ENCODE measurements at regions not wholly inside any gene's neighbourhood (a gene's known extent, or its start where the extent isn't known, plus 50 kb on each side); places are given as distances from the start of the nearest gene placed in this dataset.

- Histone ChIP-seq H3K4me1 (ENCODE audit: insufficient read depth, insufficient read length) (no peaks in the 10 kb centered on the region), H3K9ac (ENCODE audit: insufficient read length, low read depth) (no peak overlapping the region), H3K36me3 (ENCODE audit: insufficient read depth, insufficient read length, low read length) (no peaks in the 10 kb centered on the region), H3K27me3 (ENCODE audit: insufficient read depth, insufficient read length) (no peaks in the 10 kb centered on the region), H3K4me3 (ENCODE audit: insufficient read length, low read depth) (no peak overlapping the region), H3K9me3 (ENCODE audit: insufficient read depth, low read length) (no peaks in the 10 kb centered on the region)
- no peak for TF ChIP-seq ZNF274 (IDR thresholded peaks at IDR 0.05; ENCODE audit: low read depth, low read length)
- no peak for TF ChIP-seq SUZ12 (IDR thresholded peaks at IDR 0.05; ENCODE audit: extremely low read depth, insufficient read depth, insufficient read length)
- no peak for TF ChIP-seq YY1 (IDR thresholded peaks at IDR 0.05; ENCODE audit: insufficient read depth, insufficient read length)
- DNase-seq (ENCODE audit: low read depth, low spot score): no peak
Observed at GRCh38 chr4:187063251-187063650, 339.6 kb upstream of the FAT1 start.

GRCh38 chr4:187064033-187064432, 340.4 kb upstream of the FAT1 start:
- Histone ChIP-seq H3K4me3 (ENCODE audit: insufficient read length, low read depth) (no peak overlapping the region), H3K36me3 (ENCODE audit: insufficient read depth, insufficient read length, low read length) (no peaks in the 10 kb centered on the region), H3K27me3 (ENCODE audit: insufficient read depth, insufficient read length) (no peaks in the 10 kb centered on the region), H3K9ac (ENCODE audit: insufficient read length, low read depth) (no peak overlapping the region), H3K9me3 (ENCODE audit: insufficient read depth, low read length) (no peaks in the 10 kb centered on the region), H3K4me1 (ENCODE audit: insufficient read depth, insufficient read length) (no peaks in the 10 kb centered on the region)
- TF ChIP-seq ZNF274 (IDR thresholded peaks at IDR 0.05; ENCODE audit: low read depth, low read length) (no peak), YY1 (IDR thresholded peaks at IDR 0.05; ENCODE audit: insufficient read depth, insufficient read length) (no peak), SUZ12 (IDR thresholded peaks at IDR 0.05; ENCODE audit: extremely low read depth, insufficient read depth, insufficient read length) (no peak)
- DNase-seq (ENCODE audit: low read depth, low spot score): no peak

GRCh38 chr4:187065396-187065795, 341.7 kb upstream of the FAT1 start:
- no peak overlapping the region for H3K9ac ChIP-seq (ENCODE audit: insufficient read length, low read depth)
- no peaks in the 10 kb centered on the region for H3K4me1 ChIP-seq (ENCODE audit: insufficient read depth, insufficient read length)
- no peak overlapping the region for H3K4me3 ChIP-seq (ENCODE audit: insufficient read length, low read depth)
- DNase-seq (ENCODE audit: low read depth, low spot score): no peak
- no peaks in the 10 kb centered on the region for H3K9me3 ChIP-seq (ENCODE audit: insufficient read depth, low read length)
- H3K27me3 ChIP-seq (ENCODE audit: insufficient read depth, insufficient read length): no peaks in the 10 kb centered on the region
- no peaks in the 10 kb centered on the region for H3K36me3 ChIP-seq (ENCODE audit: insufficient read depth, insufficient read length, low read length)
- TF ChIP-seq ZNF274 (IDR thresholded peaks at IDR 0.05; ENCODE audit: low read depth, low read length) (no peak), YY1 (IDR thresholded peaks at IDR 0.05; ENCODE audit: insufficient read depth, insufficient read length) (no peak), SUZ12 (IDR thresholded peaks at IDR 0.05; ENCODE audit: extremely low read depth, insufficient read depth, insufficient read length) (no peak)

- TF ChIP-seq ZNF274 (IDR thresholded peaks at IDR 0.05; ENCODE audit: low read depth, low read length) (no peak), SUZ12 (IDR thresholded peaks at IDR 0.05; ENCODE audit: extremely low read depth, insufficient read depth, insufficient read length) (no peak)
- H3K9ac ChIP-seq (ENCODE audit: insufficient read length, low read depth): no peak overlapping the region
- H3K36me3 ChIP-seq (ENCODE audit: insufficient read depth, insufficient read length, low read length): no peaks in the 10 kb centered on the region
- DNase-seq (ENCODE audit: low read depth, low spot score): no peak
- no peaks in the 10 kb centered on the region for H3K27me3 ChIP-seq (ENCODE audit: insufficient read depth, insufficient read length)
- no peaks in the 10 kb centered on the region for H3K4me1 ChIP-seq (ENCODE audit: insufficient read depth, insufficient read length)
- no peaks in the 10 kb centered on the region for H3K9me3 ChIP-seq (ENCODE audit: insufficient read depth, low read length)
- no peak overlapping the region for H3K4me3 ChIP-seq (ENCODE audit: insufficient read length, low read depth)
Observed at GRCh38 chr4:187065806-187066205, 342.1 kb upstream of the FAT1 start.

- TF ChIP-seq ZNF274 (IDR thresholded peaks at IDR 0.05; ENCODE audit: low read depth, low read length): no peak
- TF ChIP-seq YY1 (IDR thresholded peaks at IDR 0.05; ENCODE audit: insufficient read depth, insufficient read length): no peak
- TF ChIP-seq SUZ12 (IDR thresholded peaks at IDR 0.05; ENCODE audit: extremely low read depth, insufficient read depth, insufficient read length): no peak
- DNase-seq (ENCODE audit: low read depth, low spot score): no peak
- no peaks in the 10 kb centered on the region for H3K36me3 ChIP-seq (ENCODE audit: insufficient read depth, insufficient read length, low read length)
- H3K4me1 ChIP-seq (ENCODE audit: insufficient read depth, insufficient read length): no peaks in the 10 kb centered on the region
- no peaks in the 10 kb centered on the region for H3K27me3 ChIP-seq (ENCODE audit: insufficient read depth, insufficient read length)
- no peaks in the 10 kb centered on the region for H3K9me3 ChIP-seq (ENCODE audit: insufficient read depth, low read length)
- H3K9ac ChIP-seq (ENCODE audit: insufficient read length, low read depth): no peak overlapping the region
- H3K4me3 ChIP-seq (ENCODE audit: insufficient read length, low read depth): no peak overlapping the region
Observed at GRCh38 chr4:187069398-187069797, 345.7 kb upstream of the FAT1 start.

GRCh38 chr4:187070158-187070557, 346.5 kb upstream of the FAT1 start:
- H3K27me3 ChIP-seq (ENCODE audit: insufficient read depth, insufficient read length): no peaks in the 10 kb centered on the region
- H3K4me1 ChIP-seq (ENCODE audit: insufficient read depth, insufficient read length): no peaks in the 10 kb centered on the region
- no peak for DNase-seq (ENCODE audit: low read depth, low spot score)
- no peaks in the 10 kb centered on the region for H3K9me3 ChIP-seq (ENCODE audit: insufficient read depth, low read length)
- H3K4me3 ChIP-seq (ENCODE audit: insufficient read length, low read depth): no peak overlapping the region
- no peak for TF ChIP-seq SUZ12 (IDR thresholded peaks at IDR 0.05; ENCODE audit: extremely low read depth, insufficient read depth, insufficient read length)
- TF ChIP-seq YY1 (IDR thresholded peaks at IDR 0.05; ENCODE audit: insufficient read depth, insufficient read length): no peak
- TF ChIP-seq ZNF274 (IDR thresholded peaks at IDR 0.05; ENCODE audit: low read depth, low read length): no peak
- H3K9ac ChIP-seq (ENCODE audit: insufficient read length, low read depth): no peak overlapping the region
- H3K36me3 ChIP-seq (ENCODE audit: insufficient read depth, insufficient read length, low read length): no peaks in the 10 kb centered on the region

GRCh38 chr4:187070740-187071139, 347.1 kb upstream of the FAT1 start:
- Histone ChIP-seq H3K27me3 (ENCODE audit: insufficient read depth, insufficient read length) (no peaks in the 10 kb centered on the region), H3K9me3 (ENCODE audit: insufficient read depth, low read length) (no peaks in the 10 kb centered on the region), H3K4me1 (ENCODE audit: insufficient read depth, insufficient read length) (no peaks in the 10 kb centered on the region), H3K9ac (ENCODE audit: insufficient read length, low read depth) (no peak overlapping the region), H3K36me3 (ENCODE audit: insufficient read depth, insufficient read length, low read length) (no peaks in the 10 kb centered on the region), H3K4me3 (ENCODE audit: insufficient read length, low read depth) (no peak overlapping the region)
- DNase-seq (ENCODE audit: low read depth, low spot score): no peak
- no peak for TF ChIP-seq YY1 (IDR thresholded peaks at IDR 0.05; ENCODE audit: insufficient read depth, insufficient read length)
- TF ChIP-seq ZNF274 (IDR thresholded peaks at IDR 0.05; ENCODE audit: low read depth, low read length): no peak
- TF ChIP-seq SUZ12 (IDR thresholded peaks at IDR 0.05; ENCODE audit: extremely low read depth, insufficient read depth, insufficient read length): no peak

Measured in NT2/D1 (cell line).